ENCODE measurements at regions not wholly inside any gene's neighbourhood (a gene's known extent, or its start where the extent isn't known, plus 50 kb on each side); places are given as distances from the start of the nearest gene placed in this dataset.

GRCh38 chrX:96170626-96171025, 514.0 kb upstream of the DIAPH2 start:
- TF ChIP-seq, protein P1, sequence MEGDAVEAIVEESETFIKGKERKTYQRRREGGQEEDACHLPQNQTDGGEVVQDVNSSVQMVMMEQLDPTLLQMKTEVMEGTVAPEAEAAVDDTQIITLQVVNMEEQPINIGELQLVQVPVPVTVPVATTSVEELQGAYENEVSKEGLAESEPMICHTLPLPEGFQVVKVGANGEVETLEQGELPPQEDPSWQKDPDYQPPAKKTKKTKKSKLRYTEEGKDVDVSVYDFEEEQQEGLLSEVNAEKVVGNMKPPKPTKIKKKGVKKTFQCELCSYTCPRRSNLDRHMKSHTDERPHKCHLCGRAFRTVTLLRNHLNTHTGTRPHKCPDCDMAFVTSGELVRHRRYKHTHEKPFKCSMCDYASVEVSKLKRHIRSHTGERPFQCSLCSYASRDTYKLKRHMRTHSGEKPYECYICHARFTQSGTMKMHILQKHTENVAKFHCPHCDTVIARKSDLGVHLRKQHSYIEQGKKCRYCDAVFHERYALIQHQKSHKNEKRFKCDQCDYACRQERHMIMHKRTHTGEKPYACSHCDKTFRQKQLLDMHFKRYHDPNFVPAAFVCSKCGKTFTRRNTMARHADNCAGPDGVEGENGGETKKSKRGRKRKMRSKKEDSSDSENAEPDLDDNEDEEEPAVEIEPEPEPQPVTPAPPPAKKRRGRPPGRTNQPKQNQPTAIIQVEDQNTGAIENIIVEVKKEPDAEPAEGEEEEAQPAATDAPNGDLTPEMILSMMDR (IDR thresholded peaks at IDR 0.05): no peak
- TF ChIP-seq EP300 (IDR thresholded peaks at IDR 0.05): no peak
